KG1 (cell line): ENCODE measurements at regions not wholly inside any gene's neighbourhood (a gene's known extent, or its start where the extent isn't known, plus 50 kb on each side); places are given as distances from the start of the nearest gene placed in this dataset.

ENCODE experiments used
- DNase-seq: peaks from one replicate; lab custom pipeline; 2025; lab: John Stamatoyannopoulos, UW

GRCh38 chr2:225137971-225138370 lies 95.7 kb upstream of the DOCK10 start:
- no peak for DNase-seq

DNA sequence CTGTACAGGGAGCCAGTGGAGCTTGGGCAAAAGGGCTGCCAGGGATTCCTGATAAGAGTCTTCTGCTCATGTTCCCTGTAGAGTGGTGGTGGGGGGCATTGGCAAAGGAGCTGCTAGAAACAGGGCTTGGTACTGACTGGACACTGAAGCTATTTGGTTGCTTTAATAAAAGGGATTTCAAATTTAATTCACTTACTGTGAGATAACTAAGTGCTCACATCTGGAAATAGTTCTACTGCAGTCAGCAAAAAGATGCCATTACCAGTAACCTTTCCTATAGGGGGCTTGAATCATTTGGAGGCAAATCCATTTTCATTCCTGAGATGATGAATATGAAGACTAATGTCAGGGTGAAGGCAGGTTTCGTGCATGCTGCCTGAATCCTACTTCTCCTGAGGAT lies 94.3 kb upstream of the DOCK10 start:
- DNase-seq = no peak

- no peak for DNase-seq
Measured at GRCh38 chr2:225131898-225132297, 89.6 kb upstream of the DOCK10 start.

GRCh38 chr2:225130093-225130492 lies 87.8 kb upstream of the DOCK10 start:
- no peak for DNase-seq

GRCh38 chr2:225124311-225125017 lies 82.2 kb upstream of the DOCK10 start:
- no peak for DNase-seq

- DNase-seq = peak; percentile 2
Measured at GRCh38 chr2:225122583-225123486, 80.6 kb upstream of the DOCK10 start.

GRCh38 chr2:225122007-225122406 lies 79.7 kb upstream of the DOCK10 start:
- DNase-seq = no peak

GRCh38 chr2:225120186-225120585 lies 77.9 kb upstream of the DOCK10 start:
- DNase-seq = no peak

DNA sequence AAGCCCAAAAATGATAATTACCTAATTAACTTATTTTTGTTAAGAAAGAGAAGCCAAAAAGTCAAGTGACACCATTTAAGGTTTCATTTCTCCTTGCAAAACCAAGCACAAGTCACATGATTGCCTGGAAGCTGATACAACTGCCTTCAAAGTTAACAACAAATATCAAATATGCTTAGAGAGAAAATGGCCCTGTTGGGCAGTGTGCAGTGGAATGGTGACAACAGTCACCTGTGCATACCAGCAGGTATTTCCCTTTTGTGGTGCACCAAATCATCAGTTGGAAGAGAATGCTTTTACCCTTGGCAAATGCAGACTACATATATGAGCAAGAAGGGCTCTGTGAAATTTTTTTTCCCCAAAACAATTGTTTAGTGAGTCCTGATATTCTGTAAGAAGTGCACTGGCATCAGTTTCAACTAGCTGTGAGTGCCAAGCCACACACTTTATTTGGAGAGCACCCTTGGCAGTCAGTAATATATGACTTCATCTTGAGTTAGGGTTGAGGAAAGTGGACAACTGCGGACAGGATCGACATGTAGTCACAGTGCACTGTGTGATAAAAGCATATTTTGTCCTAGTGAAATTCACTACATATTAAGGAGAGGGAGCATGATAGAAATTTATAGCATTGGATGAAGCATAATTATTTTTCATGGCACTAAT lies 74.9 kb upstream of the DOCK10 start:
- DNase-seq = no peak

DNA sequence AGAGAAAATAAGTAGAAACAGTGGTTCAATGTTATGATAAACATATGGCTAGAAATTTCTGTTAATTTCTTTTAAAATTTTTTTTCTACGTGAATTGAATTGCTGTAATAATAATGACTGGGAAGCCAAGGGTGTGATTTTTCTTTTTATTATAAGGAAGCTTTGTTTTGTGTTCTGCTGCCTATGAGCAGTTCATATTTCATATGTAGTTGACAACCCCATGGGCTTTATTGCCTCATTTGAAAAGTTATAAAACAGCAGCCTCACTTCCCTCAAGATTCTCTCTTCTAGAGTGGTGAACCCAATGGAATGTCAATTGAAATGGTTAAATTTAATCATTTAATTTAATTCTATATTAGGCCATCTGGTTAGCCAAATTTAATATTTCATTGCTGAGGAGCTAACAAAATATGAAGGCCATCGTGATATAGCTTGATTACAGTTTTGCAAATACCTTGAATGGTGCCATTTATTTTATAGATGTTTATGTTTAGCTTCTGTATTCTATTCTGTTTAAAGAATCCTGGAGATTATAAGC lies 72.6 kb upstream of the DOCK10 start:
- no peak for DNase-seq

- no peak for DNase-seq
Measured at GRCh38 chr2:225113371-225114015, 71.2 kb upstream of the DOCK10 start.

DNA sequence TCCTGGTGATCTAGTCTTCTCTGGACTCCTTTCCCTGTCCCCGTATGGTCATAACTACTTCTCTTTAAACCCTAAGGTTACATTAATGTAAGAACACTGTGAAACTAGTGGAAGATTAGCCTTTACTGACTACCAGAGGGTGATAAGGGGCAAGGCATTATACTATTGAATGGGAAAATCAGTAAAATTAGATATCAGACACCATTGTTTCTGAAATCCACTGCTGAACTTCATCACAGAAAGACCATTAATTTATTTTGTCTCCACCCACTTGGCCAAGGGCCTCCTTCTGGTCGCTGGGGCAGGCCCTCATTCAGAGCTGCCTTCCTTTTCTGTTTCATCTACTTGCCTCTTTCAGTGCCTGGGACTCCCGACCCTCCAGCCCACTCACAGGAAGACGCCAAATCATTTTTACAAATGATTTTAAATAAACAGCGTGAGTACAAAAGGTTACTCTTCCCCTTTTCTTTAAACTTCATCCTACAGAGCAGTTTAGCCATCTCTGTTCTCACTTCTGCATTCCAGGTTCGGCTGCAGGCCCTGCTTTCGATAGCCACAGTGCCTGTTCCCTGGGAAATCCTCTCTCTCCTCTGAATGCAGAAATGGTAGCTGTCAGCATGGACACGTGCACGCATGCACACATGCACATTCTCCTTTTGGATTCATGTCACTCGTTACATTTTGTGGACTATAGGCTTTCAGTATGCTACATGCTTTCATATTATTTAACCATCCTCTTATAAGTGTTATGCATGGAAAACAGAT lies 70.3 kb upstream of the DOCK10 start:
- no peak for DNase-seq

DNA sequence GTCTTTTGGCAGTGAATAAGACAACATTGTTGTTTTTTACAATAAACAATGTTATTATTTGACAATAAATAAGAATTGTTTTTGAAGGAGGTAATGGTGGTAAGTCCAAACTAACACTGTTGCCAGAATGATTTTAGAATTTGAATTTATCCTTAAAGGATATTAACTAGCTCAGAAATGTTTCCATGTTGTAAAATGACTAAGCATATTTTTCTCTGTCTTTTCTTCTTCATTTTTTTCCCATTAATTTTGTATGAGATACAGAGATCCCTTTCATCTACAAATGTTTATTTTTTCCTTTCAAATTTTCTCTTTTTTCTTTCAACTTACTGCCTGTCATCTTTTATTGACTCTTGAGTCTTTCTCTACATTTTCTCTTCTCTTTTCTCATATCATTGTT lies 66.5 kb upstream of the DOCK10 start:
- no peak for DNase-seq

- DNase-seq = no peak
Measured at GRCh38 chr2:225104971-225105370, 62.7 kb upstream of the DOCK10 start.

DNA sequence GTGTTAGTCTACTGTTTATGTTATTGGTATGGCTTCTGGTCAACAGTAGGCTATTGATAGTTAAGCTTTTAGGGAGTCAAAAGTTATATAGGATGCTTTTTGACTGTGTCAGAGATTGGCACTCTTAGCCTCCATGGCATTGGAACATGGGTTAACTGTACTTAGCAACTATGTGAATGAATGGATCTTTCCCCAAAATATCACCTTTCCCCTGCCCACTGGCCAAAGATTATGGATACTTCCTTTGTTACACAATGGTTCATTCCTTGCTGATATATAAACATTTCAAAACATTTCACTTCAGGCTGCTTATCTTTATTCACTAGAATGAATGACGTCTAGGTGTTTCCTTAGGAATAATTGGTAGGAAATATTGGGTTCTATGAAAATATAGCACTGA lies 62.1 kb upstream of the DOCK10 start:
- no peak for DNase-seq

DNA sequence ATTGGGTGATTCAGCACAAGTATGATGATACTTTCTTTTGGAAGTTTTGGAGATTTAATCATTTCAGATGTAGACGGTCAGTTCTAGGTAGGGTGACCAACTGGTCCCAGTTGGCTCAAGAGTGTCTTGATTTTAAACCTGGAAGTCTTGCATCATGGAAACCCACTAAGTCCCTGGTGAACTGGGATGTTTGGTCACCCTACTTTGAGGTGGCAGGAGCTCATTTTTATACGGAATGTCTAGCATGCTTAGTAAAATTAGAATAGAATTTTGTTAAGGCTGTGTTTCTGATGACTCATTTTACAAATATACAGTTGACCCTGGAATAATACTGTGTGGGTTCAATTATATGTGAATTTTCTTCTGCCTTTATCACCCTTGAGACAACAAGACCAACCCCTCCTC lies 61.5 kb upstream of the DOCK10 start:
- no peak for DNase-seq

GRCh38 chr2:225100856-225101294 lies 58.6 kb upstream of the DOCK10 start:
- DNase-seq = no peak

GRCh38 chr2:225100269-225100668 lies 58.0 kb upstream of the DOCK10 start:
- DNase-seq = no peak

DNA sequence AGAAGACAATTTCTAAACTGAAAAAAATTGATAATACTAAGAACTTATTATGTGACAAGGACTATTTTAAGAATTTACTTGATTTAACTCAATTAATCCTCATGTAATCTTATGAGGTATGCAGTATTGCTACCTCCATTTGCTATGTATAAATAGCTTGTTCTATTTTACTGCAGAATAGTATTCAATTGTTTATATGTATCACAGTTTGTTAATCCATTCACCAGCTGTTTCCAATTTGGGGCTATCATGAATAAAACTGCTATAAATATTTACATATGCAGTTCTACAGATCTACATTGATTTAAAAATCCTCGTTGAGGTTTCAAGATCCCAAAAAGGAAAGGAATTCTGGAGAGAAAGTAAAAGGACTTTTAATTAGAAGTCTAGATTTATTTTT lies 54.8 kb upstream of the DOCK10 start:
- no peak for DNase-seq
